ENCODE measurements at regions not wholly inside any gene's neighbourhood (a gene's known extent, or its start where the extent isn't known, plus 50 kb on each side); places are given as distances from the start of the nearest gene placed in this dataset.

DNA sequence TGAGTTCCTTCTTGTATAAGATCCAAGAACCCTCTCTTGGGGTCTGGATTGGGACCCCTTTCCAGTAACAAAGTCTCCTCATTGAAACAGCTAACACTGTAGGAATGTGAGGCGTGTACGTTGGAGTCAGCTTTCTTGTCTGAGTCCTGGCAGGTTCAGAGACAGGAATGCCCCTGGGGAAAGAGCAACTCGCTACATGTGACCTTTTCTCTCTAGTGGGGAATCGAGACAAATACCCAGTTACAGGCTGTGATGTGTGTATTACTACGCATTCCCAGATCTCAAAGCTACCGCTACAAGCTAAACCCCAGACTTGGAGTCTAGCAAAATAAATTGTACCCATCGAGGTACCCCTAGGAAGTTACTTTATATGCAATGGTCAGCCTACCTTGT, 85.6 kb upstream of the FRMD4A start:
- Histone ChIP-seq H3K9me3 (no peaks in the 10 kb centered on the region), H3K9ac (no peak overlapping the region), H3K36me3 (replicated peaks in 1 of 2; ENCODE audit: control insufficient read depth in 1 of 2, insufficient read depth in 2 of 2, low read length in 1 of 2) (no peaks in the 10 kb centered on the region), H3K79me2 (ENCODE audit: insufficient read depth) (no peaks in the 10 kb centered on the region), H3K4me1 (ENCODE audit: control insufficient read depth in 1 of 2, insufficient read depth in 2 of 2, low read depth in 1 of 2, low read length in 1 of 2) (no peaks in the 10 kb centered on the region), H2AFZ (ENCODE audit: low read depth) (no peak overlapping the region), H4K20me1 (ENCODE audit: insufficient read depth) (no peaks in the 10 kb centered on the region), H3K27me3 (ENCODE audit: insufficient read depth) (no peaks in the 10 kb centered on the region), H3K4me3 (ENCODE audit: low read depth in 2 of 2, low read length in 1 of 2) (no peak overlapping the region), H3F3A (replicated peaks; ENCODE audit: insufficient read depth) (no peaks in the 10 kb centered on the region), H3K27ac (ENCODE audit: low read depth in 2 of 2, low read length in 1 of 2) (no peak overlapping the region), H3K9me2 (no peaks in the 10 kb centered on the region), H3K4me2 (no peak overlapping the region)
- TF ChIP-seq ELF1 (IDR thresholded peaks at IDR 0.05) (no peak), MAX (IDR thresholded peaks at IDR 0.05; ENCODE audit: low read depth) (no peak), FOXM1 (IDR thresholded peaks at IDR 0.05; ENCODE audit: low read depth) (no peak), NFIC (IDR thresholded peaks at IDR 0.05; ENCODE audit: borderline replicate concordance) (no peak), RCOR1 (IDR thresholded peaks at IDR 0.05; ENCODE audit: low read length) (no peak), RAD21 (IDR thresholded peaks at IDR 0.05; ENCODE audit: low read length) (no peak), CHD2 (IDR thresholded peaks at IDR 0.05; ENCODE audit: low read length, partially characterized antibody) (no peak), GATA2 (CRISPR knock-in tag; IDR thresholded peaks at IDR 0.05) (no peak), USF2 (IDR thresholded peaks at IDR 0.05; ENCODE audit: borderline replicate concordance, low read depth, low read length) (no peak), MXI1 (IDR thresholded peaks at IDR 0.05; ENCODE audit: low read depth, low read length) (no peak), EP300 (IDR thresholded peaks at IDR 0.05; ENCODE audit: borderline replicate concordance in 1 of 2, low read depth in 1 of 2, low read length in 1 of 2) (no peak), NRF1 (IDR thresholded peaks at IDR 0.05; ENCODE audit: low read depth, low read length) (no peak), FOXJ3 (CRISPR knock-in tag; IDR thresholded peaks at IDR 0.05) (no peak)
- TF ChIP-seq, protein P1, sequence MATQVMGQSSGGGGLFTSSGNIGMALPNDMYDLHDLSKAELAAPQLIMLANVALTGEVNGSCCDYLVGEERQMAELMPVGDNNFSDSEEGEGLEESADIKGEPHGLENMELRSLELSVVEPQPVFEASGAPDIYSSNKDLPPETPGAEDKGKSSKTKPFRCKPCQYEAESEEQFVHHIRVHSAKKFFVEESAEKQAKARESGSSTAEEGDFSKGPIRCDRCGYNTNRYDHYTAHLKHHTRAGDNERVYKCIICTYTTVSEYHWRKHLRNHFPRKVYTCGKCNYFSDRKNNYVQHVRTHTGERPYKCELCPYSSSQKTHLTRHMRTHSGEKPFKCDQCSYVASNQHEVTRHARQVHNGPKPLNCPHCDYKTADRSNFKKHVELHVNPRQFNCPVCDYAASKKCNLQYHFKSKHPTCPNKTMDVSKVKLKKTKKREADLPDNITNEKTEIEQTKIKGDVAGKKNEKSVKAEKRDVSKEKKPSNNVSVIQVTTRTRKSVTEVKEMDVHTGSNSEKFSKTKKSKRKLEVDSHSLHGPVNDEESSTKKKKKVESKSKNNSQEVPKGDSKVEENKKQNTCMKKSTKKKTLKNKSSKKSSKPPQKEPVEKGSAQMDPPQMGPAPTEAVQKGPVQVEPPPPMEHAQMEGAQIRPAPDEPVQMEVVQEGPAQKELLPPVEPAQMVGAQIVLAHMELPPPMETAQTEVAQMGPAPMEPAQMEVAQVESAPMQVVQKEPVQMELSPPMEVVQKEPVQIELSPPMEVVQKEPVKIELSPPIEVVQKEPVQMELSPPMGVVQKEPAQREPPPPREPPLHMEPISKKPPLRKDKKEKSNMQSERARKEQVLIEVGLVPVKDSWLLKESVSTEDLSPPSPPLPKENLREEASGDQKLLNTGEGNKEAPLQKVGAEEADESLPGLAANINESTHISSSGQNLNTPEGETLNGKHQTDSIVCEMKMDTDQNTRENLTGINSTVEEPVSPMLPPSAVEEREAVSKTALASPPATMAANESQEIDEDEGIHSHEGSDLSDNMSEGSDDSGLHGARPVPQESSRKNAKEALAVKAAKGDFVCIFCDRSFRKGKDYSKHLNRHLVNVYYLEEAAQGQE (IDR thresholded peaks at IDR 0.05; ENCODE audit: low read depth, low read length), result no peak
- TF ChIP-seq, protein P2, sequence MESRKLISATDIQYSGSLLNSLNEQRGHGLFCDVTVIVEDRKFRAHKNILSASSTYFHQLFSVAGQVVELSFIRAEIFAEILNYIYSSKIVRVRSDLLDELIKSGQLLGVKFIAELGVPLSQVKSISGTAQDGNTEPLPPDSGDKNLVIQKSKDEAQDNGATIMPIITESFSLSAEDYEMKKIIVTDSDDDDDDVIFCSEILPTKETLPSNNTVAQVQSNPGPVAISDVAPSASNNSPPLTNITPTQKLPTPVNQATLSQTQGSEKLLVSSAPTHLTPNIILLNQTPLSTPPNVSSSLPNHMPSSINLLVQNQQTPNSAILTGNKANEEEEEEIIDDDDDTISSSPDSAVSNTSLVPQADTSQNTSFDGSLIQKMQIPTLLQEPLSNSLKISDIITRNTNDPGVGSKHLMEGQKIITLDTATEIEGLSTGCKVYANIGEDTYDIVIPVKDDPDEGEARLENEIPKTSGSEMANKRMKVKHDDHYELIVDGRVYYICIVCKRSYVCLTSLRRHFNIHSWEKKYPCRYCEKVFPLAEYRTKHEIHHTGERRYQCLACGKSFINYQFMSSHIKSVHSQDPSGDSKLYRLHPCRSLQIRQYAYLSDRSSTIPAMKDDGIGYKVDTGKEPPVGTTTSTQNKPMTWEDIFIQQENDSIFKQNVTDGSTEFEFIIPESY (IDR thresholded peaks at IDR 0.05; ENCODE audit: borderline replicate concordance, low read depth), result no peak
- TF ChIP-seq, protein P3, sequence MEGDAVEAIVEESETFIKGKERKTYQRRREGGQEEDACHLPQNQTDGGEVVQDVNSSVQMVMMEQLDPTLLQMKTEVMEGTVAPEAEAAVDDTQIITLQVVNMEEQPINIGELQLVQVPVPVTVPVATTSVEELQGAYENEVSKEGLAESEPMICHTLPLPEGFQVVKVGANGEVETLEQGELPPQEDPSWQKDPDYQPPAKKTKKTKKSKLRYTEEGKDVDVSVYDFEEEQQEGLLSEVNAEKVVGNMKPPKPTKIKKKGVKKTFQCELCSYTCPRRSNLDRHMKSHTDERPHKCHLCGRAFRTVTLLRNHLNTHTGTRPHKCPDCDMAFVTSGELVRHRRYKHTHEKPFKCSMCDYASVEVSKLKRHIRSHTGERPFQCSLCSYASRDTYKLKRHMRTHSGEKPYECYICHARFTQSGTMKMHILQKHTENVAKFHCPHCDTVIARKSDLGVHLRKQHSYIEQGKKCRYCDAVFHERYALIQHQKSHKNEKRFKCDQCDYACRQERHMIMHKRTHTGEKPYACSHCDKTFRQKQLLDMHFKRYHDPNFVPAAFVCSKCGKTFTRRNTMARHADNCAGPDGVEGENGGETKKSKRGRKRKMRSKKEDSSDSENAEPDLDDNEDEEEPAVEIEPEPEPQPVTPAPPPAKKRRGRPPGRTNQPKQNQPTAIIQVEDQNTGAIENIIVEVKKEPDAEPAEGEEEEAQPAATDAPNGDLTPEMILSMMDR (IDR thresholded peaks at IDR 0.05), result no peak
- TF ChIP-seq, protein P4, sequence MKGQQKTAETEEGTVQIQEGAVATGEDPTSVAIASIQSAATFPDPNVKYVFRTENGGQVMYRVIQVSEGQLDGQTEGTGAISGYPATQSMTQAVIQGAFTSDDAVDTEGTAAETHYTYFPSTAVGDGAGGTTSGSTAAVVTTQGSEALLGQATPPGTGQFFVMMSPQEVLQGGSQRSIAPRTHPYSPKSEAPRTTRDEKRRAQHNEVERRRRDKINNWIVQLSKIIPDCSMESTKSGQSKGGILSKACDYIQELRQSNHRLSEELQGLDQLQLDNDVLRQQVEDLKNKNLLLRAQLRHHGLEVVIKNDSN (IDR thresholded peaks at IDR 0.05; ENCODE audit: borderline replicate concordance, low read depth), result no peak
- ChIA-PET POLR2A (no interaction called here), CTCF (interaction anchor here (1.2 to 1.7 kb wide), 2 partner anchors 20 to 220 kb away, joined by 3 to 4 read pairs; no protein-coding TSS in a partner anchor)
- 60% methylated on average over 7 of the region's 7 CpGs for WGBS (ENCODE audit: low lambda C conversion rate)
- DNase-seq, result no peak

Data from SK-N-SH (cell line).